Parathyroid adenoma (tissue), 2 donors: ENCODE measurements at regions not wholly inside any gene's neighbourhood (a gene's known extent, or its start where the extent isn't known, plus 50 kb on each side); places are given as distances from the start of the nearest gene placed in this dataset.
"Not testable (repeated sequence)": the region's sequence is repeated elsewhere in the genome, so short reads cannot be mapped to it uniquely, and the experiment has no call there.

Experiments
- H2AFZ ChIP-seq: fragments of 300-600 bp; sonication (generic); one replicate; pipeline ENCODE4 v1.7.0; 2017; ENCODE audit warnings: antibody characterized with exemption, mild to moderate bottlenecking
- H3K27ac ChIP-seq: fragments of 300-600 bp; sonication (generic); one replicate; pipeline ENCODE4 v1.7.0; 2017
- H3K27me3 ChIP-seq: fragments of 300-600 bp; sonication (generic); one replicate; pipeline ENCODE4 v1.7.0; 2017; ENCODE audit warnings: low read length; ENCODE audit not compliant: control insufficient read depth, insufficient read depth
- H3K36me3 ChIP-seq: fragments of 300-600 bp; sonication (generic); one replicate; pipeline ENCODE4 v1.7.0; 2017; ENCODE audit warnings: low read length; ENCODE audit not compliant: control insufficient read depth, insufficient read depth
- H3K4me1 ChIP-seq: fragments of 300-600 bp; sonication (generic); one replicate; pipeline ENCODE4 v1.7.0; 2017; ENCODE audit warnings: control low read depth
- H3K4me2 ChIP-seq: fragments of 300-600 bp; sonication (generic); one replicate; pipeline ENCODE4 v1.7.0; 2017; ENCODE audit warnings: low read length
- H3K4me3 ChIP-seq: fragments of 300-600 bp; sonication (generic); one replicate; pipeline ENCODE4 v1.7.0; 2017; ENCODE audit warnings: low read depth, low read length
- H3K79me2 ChIP-seq: fragments of 300-600 bp; sonication (generic); one replicate; pipeline ENCODE4 v1.7.0; 2017; ENCODE audit warnings: control low read depth
- H3K9ac ChIP-seq: fragments of 300-600 bp; sonication (generic); one replicate; pipeline ENCODE4 v1.7.0; 2017; ENCODE audit warnings: mild to moderate bottlenecking
- H3K9me3 ChIP-seq: fragments of 300-600 bp; sonication (generic); one replicate; pipeline ENCODE4 v1.7.0; 2017; ENCODE audit warnings: low read length; ENCODE audit not compliant: control insufficient read depth
- TF ChIP-seq, protein P1 (sequence below): fragments of 300-600 bp; sonication (generic); IDR thresholded peaks from one replicate; pipeline ENCODE4 v1.7.0; 2017; ENCODE audit warnings: antibody characterized with exemption, mild to moderate bottlenecking
- donor health status: primary hyperparathyroidism.

DNA sequence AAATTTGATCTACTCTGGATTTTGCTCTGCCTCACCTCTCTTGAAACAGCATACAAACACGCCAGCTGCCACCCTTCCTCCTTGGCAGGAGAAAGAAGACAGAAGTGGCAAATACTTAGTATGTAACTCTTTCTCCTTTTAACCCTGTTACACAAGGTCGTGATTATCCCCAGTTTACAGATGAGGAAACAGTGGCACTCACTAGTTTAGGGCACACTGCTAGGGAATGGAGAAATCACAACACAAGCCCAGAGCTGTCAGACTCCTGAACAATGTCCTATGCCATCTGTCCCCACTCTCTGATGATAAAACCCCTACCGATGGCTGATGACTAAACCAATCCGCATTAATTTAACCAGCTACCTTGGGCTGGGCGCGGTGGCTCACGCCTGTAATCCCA is 79.7 kb downstream of the FGD2 start:
- no peaks in the 10 kb centered on the region for H3K79me2 ChIP-seq
- no peaks in the 10 kb centered on the region for H3K27me3 ChIP-seq
- no peak overlapping the region for H3K4me2 ChIP-seq
- no peaks in the 10 kb centered on the region for H3K36me3 ChIP-seq
- H3K9me3 ChIP-seq: no peaks in the 10 kb centered on the region
- H3K27ac ChIP-seq: no peak overlapping the region
- H3K9ac ChIP-seq: no peak overlapping the region
- H2AFZ ChIP-seq: no peak overlapping the region
- no peak overlapping the region for H3K4me3 ChIP-seq
- TF ChIP-seq, protein P1, sequence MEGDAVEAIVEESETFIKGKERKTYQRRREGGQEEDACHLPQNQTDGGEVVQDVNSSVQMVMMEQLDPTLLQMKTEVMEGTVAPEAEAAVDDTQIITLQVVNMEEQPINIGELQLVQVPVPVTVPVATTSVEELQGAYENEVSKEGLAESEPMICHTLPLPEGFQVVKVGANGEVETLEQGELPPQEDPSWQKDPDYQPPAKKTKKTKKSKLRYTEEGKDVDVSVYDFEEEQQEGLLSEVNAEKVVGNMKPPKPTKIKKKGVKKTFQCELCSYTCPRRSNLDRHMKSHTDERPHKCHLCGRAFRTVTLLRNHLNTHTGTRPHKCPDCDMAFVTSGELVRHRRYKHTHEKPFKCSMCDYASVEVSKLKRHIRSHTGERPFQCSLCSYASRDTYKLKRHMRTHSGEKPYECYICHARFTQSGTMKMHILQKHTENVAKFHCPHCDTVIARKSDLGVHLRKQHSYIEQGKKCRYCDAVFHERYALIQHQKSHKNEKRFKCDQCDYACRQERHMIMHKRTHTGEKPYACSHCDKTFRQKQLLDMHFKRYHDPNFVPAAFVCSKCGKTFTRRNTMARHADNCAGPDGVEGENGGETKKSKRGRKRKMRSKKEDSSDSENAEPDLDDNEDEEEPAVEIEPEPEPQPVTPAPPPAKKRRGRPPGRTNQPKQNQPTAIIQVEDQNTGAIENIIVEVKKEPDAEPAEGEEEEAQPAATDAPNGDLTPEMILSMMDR: no peak
- H3K4me1 ChIP-seq: no peaks in the 10 kb centered on the region

DNA sequence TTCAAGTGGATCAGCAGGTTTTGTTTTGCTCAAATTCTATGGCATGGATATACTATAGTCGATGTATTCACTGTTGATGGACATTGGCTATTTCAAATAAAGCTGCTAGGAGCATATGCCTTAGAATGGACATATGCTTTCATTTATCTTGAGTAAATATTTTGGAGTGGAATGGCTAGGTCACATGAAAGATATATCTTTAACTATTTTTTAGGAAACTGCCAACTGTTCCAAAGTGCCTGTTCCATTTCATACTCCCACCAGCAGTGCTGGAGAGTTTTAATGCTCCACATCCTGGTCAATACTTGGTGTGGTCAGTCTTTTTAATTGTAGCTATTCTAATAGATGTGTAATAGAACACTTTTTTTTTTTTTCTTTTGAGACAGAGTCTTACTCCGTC is 81.1 kb upstream of the PIM1 start:
- TF ChIP-seq, protein P1: no peak
- Histone ChIP-seq H3K4me2 (no peak overlapping the region), H3K9me3 (no peaks in the 10 kb centered on the region), H3K36me3 (no peaks in the 10 kb centered on the region), H3K79me2 (no peaks in the 10 kb centered on the region), H3K27ac (no peak overlapping the region), H3K9ac (no peak overlapping the region), H3K4me3 (no peak overlapping the region), H3K27me3 (no peaks in the 10 kb centered on the region), H3K4me1 (no peaks in the 10 kb centered on the region), H2AFZ (no peak overlapping the region)

DNA sequence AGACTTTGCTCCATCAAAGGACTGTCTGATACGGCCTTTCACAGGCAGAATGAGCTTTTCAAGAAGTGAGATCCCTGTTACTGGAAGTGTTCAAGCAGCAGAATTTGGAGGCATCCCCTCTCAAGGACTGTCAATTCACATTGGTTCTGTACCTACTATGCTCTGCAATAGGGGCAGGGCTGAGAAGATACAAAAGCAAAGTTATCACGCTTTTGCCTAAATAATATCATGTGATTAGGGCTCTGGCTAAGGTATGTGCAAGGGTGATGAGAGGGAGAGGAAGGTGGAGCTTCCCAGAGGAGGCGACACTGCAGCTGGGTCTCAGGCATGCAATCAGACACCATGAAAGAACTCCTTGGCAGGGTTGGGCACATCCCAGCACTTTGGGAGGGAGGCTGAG is 80.2 kb upstream of the PIM1 start:
- Histone ChIP-seq H3K4me2 (no peak overlapping the region), H3K9ac (no peak overlapping the region), H3K9me3 (no peaks in the 10 kb centered on the region), H3K79me2 (no peaks in the 10 kb centered on the region), H3K4me3 (no peak overlapping the region), H2AFZ (no peak overlapping the region), H3K36me3 (no peaks in the 10 kb centered on the region), H3K4me1 (no peaks in the 10 kb centered on the region), H3K27me3 (no peaks in the 10 kb centered on the region), H3K27ac (no peak overlapping the region)
- TF ChIP-seq, protein P1: no peak

DNA sequence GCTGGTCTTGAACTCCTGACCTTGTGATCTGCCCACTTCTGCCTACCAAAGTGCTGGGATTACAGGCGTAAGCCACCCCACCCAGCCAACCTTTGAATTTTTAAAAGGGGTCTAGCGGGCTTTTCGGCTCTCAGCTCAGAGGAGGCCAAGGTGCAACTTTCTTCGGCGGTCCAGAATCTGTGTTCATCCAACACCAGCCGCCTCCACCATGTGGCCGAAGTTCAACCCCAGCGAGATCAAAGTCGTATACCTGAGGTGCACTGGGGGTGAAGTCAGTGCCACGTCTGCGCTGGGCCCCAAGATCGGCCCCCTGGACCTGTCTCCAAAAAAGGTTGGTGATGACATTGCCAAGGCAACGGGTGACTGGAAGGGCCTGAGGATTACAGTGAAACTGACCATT is 78.8 kb upstream of the PIM1 start:
- not testable (repeated sequence) for H2AFZ ChIP-seq, H3K4me2 ChIP-seq, H3K27me3 ChIP-seq, H3K36me3 ChIP-seq, H3K4me3 ChIP-seq, H3K9me3 ChIP-seq, H3K9ac ChIP-seq, H3K27ac ChIP-seq, H3K4me1 ChIP-seq, H3K79me2 ChIP-seq

DNA sequence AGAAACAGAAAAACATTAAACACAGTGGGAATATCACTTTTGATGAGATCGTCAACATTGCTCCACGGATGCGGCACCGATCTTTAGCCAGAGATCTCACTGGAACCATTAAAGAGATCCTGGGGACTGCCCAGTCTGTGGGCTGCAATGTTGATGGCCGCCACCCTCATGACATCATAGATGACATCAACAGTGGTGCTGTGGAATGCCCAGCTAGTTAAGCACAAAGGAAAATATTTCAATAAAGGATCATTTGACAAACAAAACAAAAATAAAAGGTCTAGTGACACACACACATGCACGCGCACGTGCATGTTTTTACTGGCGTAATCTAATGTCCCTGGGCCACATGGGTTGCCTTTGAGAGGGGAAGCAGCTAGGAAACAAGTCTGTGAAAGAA is 78.4 kb upstream of the PIM1 start:
- not testable (repeated sequence) for H3K27ac ChIP-seq, H3K27me3 ChIP-seq, H3K4me1 ChIP-seq

DNA sequence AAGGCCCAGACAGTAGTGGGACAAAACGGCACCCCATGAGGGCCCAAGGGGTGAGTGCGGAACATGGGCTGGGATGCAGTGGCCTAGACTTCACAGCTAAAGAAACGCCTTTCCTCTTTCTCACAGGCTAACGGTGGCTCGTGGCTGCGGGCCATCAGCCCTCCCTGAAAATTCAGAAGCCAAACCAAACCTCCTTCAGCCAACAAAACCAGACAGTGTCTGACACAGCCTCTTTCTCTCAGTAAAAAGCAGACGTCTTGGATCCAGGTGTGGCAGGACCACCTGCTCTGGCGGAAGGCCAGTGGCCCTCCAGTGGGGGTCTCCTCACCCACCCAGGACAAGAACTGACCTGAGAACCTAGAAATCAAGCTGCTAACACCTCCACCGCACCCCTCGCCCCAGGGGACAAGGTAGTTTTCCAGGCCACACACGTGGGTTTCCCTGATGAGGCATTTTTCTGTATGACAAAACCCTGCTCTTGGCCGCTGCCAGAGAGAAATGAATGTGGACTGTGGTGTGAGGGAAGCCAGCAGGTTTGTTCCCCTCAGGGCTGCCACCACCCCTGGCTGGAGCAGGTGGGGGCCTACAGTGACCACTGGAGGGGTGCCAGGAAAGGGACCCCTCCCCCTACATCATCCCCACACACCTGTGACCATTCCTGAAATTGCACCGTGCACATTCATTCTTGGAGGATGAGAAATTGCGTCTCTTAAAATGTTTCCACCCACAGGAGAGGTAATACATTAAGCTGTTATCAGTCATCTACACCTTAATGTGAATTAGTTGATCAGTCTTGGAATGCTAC is 76.8 kb upstream of the PIM1 start:
- Histone ChIP-seq H2AFZ (no peak overlapping the region), H3K4me3 (no peak overlapping the region), H3K4me2 (no peak overlapping the region), H3K9me3 (no peaks in the 10 kb centered on the region), H3K36me3 (no peaks in the 10 kb centered on the region), H3K27me3 (no peaks in the 10 kb centered on the region), H3K27ac (no peak overlapping the region), H3K9ac (no peak overlapping the region), H3K4me1 (peaks cover 3% of the 10 kb centered on the region), H3K79me2 (no peaks in the 10 kb centered on the region)
- TF ChIP-seq, protein P1: no peak

More for the DNA sequence above, 78.4 kb upstream of the PIM1 start:
- not testable (repeated sequence) for H3K9ac ChIP-seq, H3K36me3 ChIP-seq, H2AFZ ChIP-seq, H3K79me2 ChIP-seq, H3K4me2 ChIP-seq, H3K4me3 ChIP-seq, H3K9me3 ChIP-seq
